Motor neuron (in vitro differentiated cells): ENCODE measurements at regions not wholly inside any gene's neighbourhood (a gene's known extent, or its start where the extent isn't known, plus 50 kb on each side); places are given as distances from the start of the nearest gene placed in this dataset.
"Not testable (repeated sequence)": the region's sequence is repeated elsewhere in the genome, so short reads cannot be mapped to it uniquely, and the experiment has no call there.

Experiments
- ATAC-seq, 8 experiments: fragments of 200-7000 bp; cut with Tn5 transposase; replicated peaks in 6 of 8; 2 replicates each; pipeline ENCODE4 v1.8.0; 2021; ENCODE audit warnings: mild to moderate bottlenecking in 8 of 8, moderate library complexity in 8 of 8
- H3K27ac ChIP-seq, 2 donors: fragments of 250-450 bp; sonication (Bioruptor Pico); 2 replicates each; pipeline ENCODE4 v1.9.0; 2021; ENCODE audit warnings: antibody characterized with exemption in 2 of 2, mild to moderate bottlenecking in 2 of 2, moderate library complexity in 1 of 2
- H3K4me1 ChIP-seq, 2 donors: fragments of 250-450 bp; sonication (Bioruptor Pico); replicated peaks in 1 of 2; 2 replicates each; pipeline ENCODE4 v1.6.1; 2021; ENCODE audit warnings: antibody characterized with exemption in 2 of 2, mild to moderate bottlenecking in 2 of 2, moderate library complexity in 1 of 2
- H3K4me3 ChIP-seq, 5 donors: fragments of 250-450 bp; sonication (Bioruptor Pico); 2 replicates each; pipeline ENCODE4 v1.9.0; 2021; ENCODE audit warnings: antibody characterized with exemption in 5 of 5, mild to moderate bottlenecking in 5 of 5, moderate library complexity in 4 of 5
- WGBS, 10 experiments: fragments of 450-650 bp; shearing (Covaris generic); methylation state at CpG; one replicate each; pipeline ENCODE4 v1.0.0; 2022; 5-methylcytosine and 5-hydroxymethylcytosine counted together
- in situ Hi-C, 9 experiments: fragments of 400-800 bp; cut with MboI; loops; one replicate each; pipeline ENCODE4 v1.15.0; 2021; ENCODE audit warnings: low sequenced_read_pairs in 9 of 9, low pct_unique_long_range_greater_than_20kb in 2 of 9; ENCODE audit not compliant: unreplicated experiment in 9 of 9

GRCh38 chr18:24602201-24602600, 141.8 kb downstream of the HRH4 start:
- Histone ChIP-seq H3K4me3 (no peak overlapping the region), H3K27ac (no peak overlapping the region), H3K4me1 (peaks cover 2 to 15% of the 10 kb centered on the region in 2 donors)
- in situ Hi-C loops = loop anchor here in 3 of 9 experiments (10.0 to 25.0 kb wide), 2 partner anchors 123 to 135 kb away; no protein-coding TSS in a partner anchor
- 17 to 93% (median 78%) methylated on average over 1 to 4 of the region's 4 CpGs; no CpG with 5 or more reads in 2 of the 10 experiments for WGBS, 10 experiments
- ATAC-seq = peak in 3 of 8 experiments; percentile 23 to 53 (median 50)

- Histone ChIP-seq H3K4me1 (peaks cover 2 to 15% of the 10 kb centered on the region in 2 donors), H3K27ac (no peak overlapping the region), H3K4me3 (no peak overlapping the region)
- in situ Hi-C loops = loop anchor here in 3 of 9 experiments (10.0 to 25.0 kb wide), 2 partner anchors 122 to 134 kb away; no protein-coding TSS in a partner anchor
- 10 to 87% (median 54%) methylated on average over 2 to 3 of the region's 3 CpGs for WGBS, 10 experiments
- ATAC-seq = no peak
These were observed 142.7 kb downstream of the HRH4 start for GRCh38 chr18:24603151-24603550.

GRCh38 chr18:24605444-24605843, 145.0 kb downstream of the HRH4 start:
- in situ Hi-C loops = loop anchor here in 3 of 9 experiments (10.0 to 25.0 kb wide), 2 partner anchors 119 to 132 kb away; no protein-coding TSS in a partner anchor
- WGBS, 10 experiments = 14 to 100% (median 75%) methylated on average over 1 of the region's 1 CpG; no CpG with 5 or more reads in 3 of the 10 experiments
- Histone ChIP-seq H3K27ac (no peak overlapping the region), H3K4me1 (peaks cover 2 to 15% of the 10 kb centered on the region in 2 donors), H3K4me3 (no peak overlapping the region)
- ATAC-seq = peak in 1 of 8 experiments; percentile 66

- WGBS, 10 experiments = 8 to 100% (median 73%) methylated on average over 1 to 6 of the region's 7 CpGs; no CpG with 5 or more reads in 3 of the 10 experiments
- in situ Hi-C loops = loop anchor here in 3 of 9 experiments (10.0 to 25.0 kb wide), 2 partner anchors 116 to 128 kb away; no protein-coding TSS in a partner anchor
- H3K4me3 ChIP-seq = no peak overlapping the region
- peak in 3 of 8 experiments; percentile 20 to 83 (median 79) for ATAC-seq
- H3K4me1 ChIP-seq = no peaks in the 10 kb centered on the region
- H3K27ac ChIP-seq = no peak overlapping the region
These were observed 148.8 kb downstream of the HRH4 start for GRCh38 chr18:24609254-24609653.

- 20 to 100% (median 59%) methylated on average over 2 to 6 of the region's 8 CpGs; no CpG with 5 or more reads in 1 of the 10 experiments for WGBS, 10 experiments
- H3K27ac ChIP-seq = no peak overlapping the region
- in situ Hi-C loops = loop anchor here in 1 of 9 experiments (25.0 kb wide), 1 partner anchor 126 kb away; no protein-coding TSS in a partner anchor
- no peak overlapping the region for H3K4me3 ChIP-seq
- no peak for ATAC-seq
- H3K4me1 ChIP-seq = no peaks in the 10 kb centered on the region
These were observed 150.6 kb downstream of the HRH4 start for GRCh38 chr18:24611075-24611474.

- Histone ChIP-seq H3K4me1 (no peaks in the 10 kb centered on the region), H3K27ac (no peak overlapping the region), H3K4me3 (no peak overlapping the region)
- in situ Hi-C loops = loop anchor here in 1 of 9 experiments (25.0 kb wide), 1 partner anchor 123 kb away; no protein-coding TSS in a partner anchor
- no peak for ATAC-seq
- 10 to 100% (median 73%) methylated on average over 1 to 3 of the region's 3 CpGs for WGBS, 10 experiments
These were observed 153.6 kb downstream of the HRH4 start for GRCh38 chr18:24613896-24614640.

GRCh38 chr18:24616653-24617052, 156.2 kb downstream of the HRH4 start:
- ATAC-seq = no peak
- Histone ChIP-seq H3K4me1 (no peaks in the 10 kb centered on the region), H3K4me3 (no peak overlapping the region), H3K27ac (no peak overlapping the region)
- 7 to 100% (median 27%) methylated on average over 1 to 3 of the region's 3 CpGs for WGBS, 10 experiments
- in situ Hi-C loops = loop anchor here in 1 of 9 experiments (25.0 kb wide), 1 partner anchor 121 kb away; no protein-coding TSS in a partner anchor

- in situ Hi-C loops = loop anchor here in 1 of 9 experiments (25.0 kb wide), 1 partner anchor 113 kb away; no protein-coding TSS in a partner anchor
- no CpG with 5 or more reads among the region's 17 CpGs for WGBS, 10 experiments
- ATAC-seq, H3K4me1 ChIP-seq, H3K4me3 ChIP-seq, H3K27ac ChIP-seq: not testable (repeated sequence)
These were observed 164.0 kb downstream of the HRH4 start for GRCh38 chr18:24624421-24624820.

GRCh38 chr18:24627644-24628315, 167.3 kb downstream of the HRH4 start:
- in situ Hi-C loops = no loop called here
- Histone ChIP-seq H3K27ac (no peak overlapping the region), H3K4me3 (no peak overlapping the region), H3K4me1 (no peaks in the 10 kb centered on the region)
- 0 to 100% (median 74%) methylated on average over 1 to 4 of the region's 4 CpGs; no CpG with 5 or more reads in 1 of the 10 experiments for WGBS, 10 experiments
- ATAC-seq = peak in 2 of 8 experiments; percentile 65 to 75

- 0 to 100% (median 64%) methylated on average over 1 of the region's 1 CpG; no CpG with 5 or more reads in 1 of the 10 experiments for WGBS, 10 experiments
- H3K4me1 ChIP-seq = no peaks in the 10 kb centered on the region
- H3K27ac ChIP-seq = no peak overlapping the region
- no peak overlapping the region for H3K4me3 ChIP-seq
- peak in 1 of 8 experiments; percentile 28 for ATAC-seq
- in situ Hi-C loops = no loop called here
These were observed 167.9 kb downstream of the HRH4 start for GRCh38 chr18:24628326-24628725.

- Histone ChIP-seq H3K4me3 (no peak overlapping the region), H3K4me1 (no peaks in the 10 kb centered on the region), H3K27ac (no peak overlapping the region)
- 0 to 100% (median 60%) methylated on average over 1 to 3 of the region's 3 CpGs; no CpG with 5 or more reads in 1 of the 10 experiments for WGBS, 10 experiments
- in situ Hi-C loops = no loop called here
- ATAC-seq = no peak
These were observed 169.5 kb downstream of the HRH4 start for GRCh38 chr18:24629921-24630320.

GRCh38 chr18:24630346-24630880, 170.0 kb downstream of the HRH4 start:
- ATAC-seq = no peak
- 27 to 82% (median 67%) methylated on average over 2 to 8 of the region's 10 CpGs; no CpG with 5 or more reads in 3 of the 10 experiments for WGBS, 10 experiments
- Histone ChIP-seq H3K4me3 (no peak overlapping the region), H3K27ac (no peak overlapping the region), H3K4me1 (no peaks in the 10 kb centered on the region)
- in situ Hi-C loops = no loop called here
